Raji (cell line): ENCODE measurements at regions not wholly inside any gene's neighbourhood (a gene's known extent, or its start where the extent isn't known, plus 50 kb on each side); places are given as distances from the start of the nearest gene placed in this dataset.

Experiments
- POLR2A ChIP-seq: IDR thresholded peaks from 2 replicates; pipeline ENCODE4 v1.6.1; 2011; ENCODE audit warnings: low read depth, low read length, control low read depth; ENCODE audit not compliant: insufficient read depth

GRCh38 chr6:27038498-27038897, 209.0 kb upstream of the PRSS16 start:
- TF ChIP-seq POLR2A = no peak

DNA sequence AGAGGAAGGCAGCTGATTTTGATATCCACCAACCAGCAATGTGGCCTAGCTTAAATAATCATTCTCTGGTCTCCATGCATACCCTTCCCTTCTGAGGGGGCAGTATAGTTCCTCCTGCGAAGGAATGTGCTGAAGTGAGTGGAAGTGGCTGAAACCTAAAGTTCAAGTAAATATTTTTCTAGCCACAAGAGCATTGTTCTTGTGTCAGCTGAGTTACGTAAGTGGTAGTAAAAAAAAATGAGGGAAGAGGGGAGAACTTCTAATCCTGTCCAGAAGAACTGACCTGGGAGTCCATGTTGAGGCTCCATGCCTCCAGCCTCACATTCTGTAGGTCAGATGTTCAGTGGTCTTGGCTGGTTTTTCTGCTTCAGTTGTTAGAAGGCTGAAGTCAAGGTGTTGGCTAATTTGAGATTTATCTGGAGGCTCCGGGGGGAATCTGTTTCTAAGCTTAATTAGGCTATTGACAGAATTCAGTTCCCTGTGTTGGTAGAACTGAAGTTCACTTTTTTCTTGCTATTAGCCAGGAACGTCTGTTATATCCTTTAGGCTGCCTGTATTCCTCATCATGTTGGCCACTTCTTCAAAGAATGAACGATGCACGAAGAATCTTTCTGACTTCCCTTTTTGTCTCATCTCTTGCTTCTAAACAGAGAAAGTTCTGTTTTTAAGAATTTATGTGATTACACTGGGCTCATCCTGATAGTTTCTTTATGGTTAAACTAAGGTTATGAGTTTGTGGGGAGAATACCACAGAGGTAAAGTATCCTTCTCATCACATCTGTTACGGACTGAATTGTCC, 207.1 kb upstream of the PRSS16 start:
- TF ChIP-seq POLR2A = no peak

GRCh38 chr6:27043244-27043643, 204.3 kb upstream of the PRSS16 start:
- TF ChIP-seq POLR2A = no peak

DNA sequence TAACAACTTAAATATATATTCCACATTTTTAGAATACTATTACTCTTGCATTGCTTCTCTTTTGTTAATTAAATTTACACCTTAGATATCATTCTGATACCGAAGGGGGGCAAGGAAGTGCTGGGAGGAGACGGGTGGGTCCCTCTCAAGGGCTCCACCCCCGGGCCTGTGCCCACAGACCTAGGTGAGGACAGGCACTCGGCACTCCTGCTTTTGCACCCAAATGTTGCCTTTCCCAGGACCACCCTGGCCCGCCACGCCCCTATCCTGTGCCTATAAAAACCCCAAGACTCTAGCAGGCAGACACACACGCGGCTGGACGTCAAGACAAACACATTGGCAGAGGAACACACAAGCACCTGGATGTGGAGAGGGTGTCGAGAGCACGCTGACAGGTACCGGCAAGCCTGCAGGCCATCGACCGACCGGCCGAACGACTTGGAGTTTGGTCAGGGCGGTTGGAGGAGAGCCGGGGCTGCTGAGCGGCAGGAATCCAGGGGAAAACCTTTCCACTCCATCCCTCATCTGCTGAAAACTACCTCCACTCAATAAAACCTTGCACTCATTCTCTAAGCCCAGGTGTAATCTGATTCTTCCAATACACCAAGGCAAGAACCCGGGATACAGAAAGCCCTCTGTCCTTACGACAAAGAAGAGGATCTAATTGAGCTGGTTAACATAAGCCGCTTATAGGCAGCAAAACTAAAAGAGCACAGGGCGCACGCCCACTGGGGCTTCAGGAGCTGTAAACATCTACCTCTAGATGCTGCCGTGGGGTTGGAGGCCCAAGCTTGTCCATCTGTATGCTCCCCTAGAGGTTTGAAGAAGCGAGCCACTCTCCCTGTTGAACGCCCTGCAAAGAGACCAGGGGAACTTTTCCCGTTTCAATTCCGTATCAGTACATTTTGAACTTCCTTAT, 197.4 kb upstream of the PRSS16 start:
- TF ChIP-seq POLR2A = no peak

DNA sequence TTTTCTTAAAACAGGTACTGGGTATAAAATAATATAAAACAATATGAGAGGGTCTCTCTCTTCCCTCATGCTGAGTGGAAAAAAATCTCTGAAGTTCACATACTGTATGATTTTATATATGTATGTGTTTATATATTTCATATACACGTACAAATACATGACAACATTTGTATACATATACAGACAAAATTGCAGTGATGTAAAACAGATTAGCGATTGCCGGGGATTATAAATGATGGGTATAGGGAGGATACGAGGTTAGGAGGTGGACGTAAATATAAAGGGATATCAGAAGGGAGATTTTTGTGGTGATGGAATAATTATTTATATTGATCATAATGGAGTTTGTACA, 194.8 kb upstream of the PRSS16 start:
- TF ChIP-seq POLR2A = no peak

GRCh38 chr6:27053738-27054137, 193.8 kb upstream of the PRSS16 start:
- no peak for TF ChIP-seq POLR2A

DNA sequence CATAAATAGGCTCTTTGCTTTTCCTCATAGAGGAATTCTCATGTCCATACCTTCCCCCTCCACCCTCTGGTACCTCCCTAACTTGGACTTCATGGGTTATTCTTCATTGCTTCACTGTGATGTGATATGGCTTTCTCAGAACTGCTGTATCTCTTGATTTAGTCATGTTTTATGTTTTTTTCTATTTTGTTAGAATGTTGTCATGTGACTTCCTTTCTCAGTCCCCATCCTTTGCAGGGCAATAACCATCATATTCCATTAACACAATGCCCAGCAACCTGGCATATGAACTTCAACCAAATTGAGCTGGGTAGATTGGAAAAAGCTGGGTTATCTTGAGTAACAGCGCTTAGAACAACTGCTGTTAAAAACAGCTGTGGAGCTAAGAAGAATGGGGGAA, 190.9 kb upstream of the PRSS16 start:
- no peak for TF ChIP-seq POLR2A

DNA sequence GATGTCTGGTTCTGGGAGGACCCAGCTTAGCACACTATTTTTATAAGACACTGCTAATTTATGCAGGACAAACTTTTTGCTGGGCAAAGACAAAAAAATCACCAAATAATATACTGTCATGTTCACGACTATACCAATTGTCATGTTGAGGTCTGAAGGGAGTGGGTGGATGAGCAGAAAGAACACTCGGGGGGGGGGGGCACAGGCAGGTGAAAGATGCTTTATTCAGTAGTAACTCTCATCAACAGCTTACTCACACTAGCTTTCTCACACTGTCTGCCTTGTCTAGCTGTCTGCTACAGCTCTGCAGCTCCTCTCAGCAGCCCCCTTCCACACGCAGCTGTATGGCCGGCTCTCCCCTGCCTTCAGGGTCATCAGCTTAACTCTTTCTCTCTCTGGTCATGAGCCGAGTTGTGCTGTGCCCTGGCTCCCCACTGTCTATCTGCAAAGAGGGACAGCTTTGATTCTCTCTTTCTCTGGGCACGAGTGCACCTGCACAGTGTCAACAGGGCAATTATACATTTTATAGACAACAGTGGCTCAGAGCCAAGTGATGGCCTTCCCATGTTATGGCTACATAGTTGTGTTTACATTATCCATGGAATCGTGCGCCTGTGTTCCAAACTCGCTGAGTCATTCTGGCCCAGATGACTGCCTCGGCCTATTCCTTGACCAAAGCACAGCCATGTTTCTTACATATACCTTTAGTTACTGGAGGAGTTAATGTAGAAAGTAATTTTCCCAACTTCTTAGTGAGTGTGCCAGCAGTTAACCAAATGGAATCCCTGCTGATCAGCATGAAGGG, 187.7 kb upstream of the PRSS16 start:
- TF ChIP-seq POLR2A = no peak

- TF ChIP-seq POLR2A = no peak
These were observed 186.1 kb upstream of the PRSS16 start for GRCh38 chr6:27061235-27061993.

DNA sequence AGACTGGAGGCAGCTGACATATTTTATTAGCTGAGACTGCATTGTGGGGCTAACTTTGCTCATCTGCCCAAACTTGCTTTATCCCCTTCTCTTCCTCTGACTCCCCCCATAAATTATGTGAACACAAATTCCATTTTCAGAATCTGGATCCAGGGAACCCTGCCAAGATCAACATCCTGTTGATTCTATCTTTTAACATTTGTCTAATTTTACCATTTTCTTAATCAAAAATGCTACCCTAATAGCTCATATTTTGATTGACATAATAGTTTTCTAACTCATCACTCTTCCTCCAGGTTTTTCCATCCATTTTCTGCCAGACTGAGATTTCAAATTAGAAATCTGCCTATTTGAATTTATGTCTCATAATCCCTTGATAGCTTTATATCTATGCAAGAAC, 184.7 kb upstream of the PRSS16 start:
- TF ChIP-seq POLR2A = no peak

- TF ChIP-seq POLR2A = no peak
These were observed 182.3 kb upstream of the PRSS16 start for GRCh38 chr6:27065183-27065582.

DNA sequence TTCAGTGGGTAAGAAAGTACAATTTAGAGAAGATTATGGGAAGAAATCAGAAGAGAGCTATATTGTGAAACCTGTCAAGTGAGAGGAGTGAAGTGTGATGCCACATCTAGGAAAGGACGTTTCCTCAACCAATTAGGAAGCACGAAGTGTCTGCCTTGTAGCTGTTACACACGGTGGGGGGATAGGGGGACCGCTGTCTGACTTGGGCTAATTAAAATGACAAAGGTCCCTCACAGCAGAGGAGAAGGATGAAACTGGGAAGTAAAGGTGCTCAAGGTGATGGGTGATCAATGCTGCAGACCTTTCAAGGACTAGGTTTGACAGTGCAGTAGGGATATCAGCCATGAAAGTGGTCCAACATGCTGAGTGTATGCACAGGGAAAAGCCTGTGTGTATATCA, 181.1 kb upstream of the PRSS16 start:
- no peak for TF ChIP-seq POLR2A

DNA sequence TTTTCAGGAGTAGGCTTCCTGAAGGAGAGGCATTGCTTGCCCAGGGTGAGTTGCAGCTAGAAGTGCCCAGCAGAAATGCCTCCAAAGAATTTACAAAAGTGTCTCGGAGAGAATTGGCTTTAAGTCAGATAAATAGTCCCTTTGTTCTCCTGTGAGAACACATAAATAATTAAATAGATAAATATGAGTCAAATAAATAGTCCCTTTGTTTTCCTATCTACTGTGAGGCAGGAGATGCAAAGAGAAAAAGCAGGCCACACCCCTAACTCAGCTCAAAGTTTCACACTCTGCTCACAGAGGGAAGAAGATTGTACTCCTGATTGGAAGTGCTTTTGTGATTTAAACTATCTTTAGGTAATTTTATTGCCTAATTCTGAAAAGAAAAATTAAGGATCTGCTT, 180.7 kb upstream of the PRSS16 start:
- no peak for TF ChIP-seq POLR2A

DNA sequence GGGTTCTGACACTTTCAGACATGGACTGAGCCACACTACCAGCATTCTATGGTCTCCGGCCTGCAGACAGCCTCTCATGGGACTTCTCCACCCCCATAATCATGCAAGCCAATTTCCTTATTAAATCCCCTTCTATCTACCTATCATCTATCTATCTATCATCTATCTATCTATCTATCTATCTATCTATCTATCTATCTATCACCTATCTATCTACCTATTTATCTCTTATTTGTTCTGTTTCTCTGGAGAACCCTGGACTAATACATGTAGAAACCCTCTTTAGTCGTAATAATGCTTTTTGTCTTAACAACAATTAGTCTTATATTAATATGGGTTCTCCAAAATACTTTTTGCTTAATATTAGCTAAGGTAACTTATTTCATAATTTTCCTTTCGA, 174.1 kb upstream of the PRSS16 start:
- no peak for TF ChIP-seq POLR2A

DNA sequence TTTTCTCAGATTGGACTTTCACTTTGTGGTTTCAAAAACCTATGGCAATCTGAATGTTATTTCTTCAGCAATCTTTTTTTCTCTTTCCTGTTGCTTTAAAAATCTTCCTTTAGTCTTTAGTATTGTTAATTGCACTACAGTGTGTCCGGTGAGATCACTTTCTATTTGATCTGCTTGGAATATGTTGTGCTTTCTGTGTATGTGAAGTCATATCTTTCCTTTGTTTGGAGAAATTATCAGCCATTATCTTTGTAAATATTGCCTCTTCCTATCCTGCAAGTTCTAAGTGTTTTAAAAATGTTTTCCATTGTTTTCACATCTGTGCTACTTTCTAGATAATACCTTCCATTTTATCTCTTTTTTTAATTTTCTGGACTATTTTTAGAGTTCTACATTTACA, 171.4 kb upstream of the PRSS16 start:
- no peak for TF ChIP-seq POLR2A
